Dermis blood vessel endothelial cell (primary cell): ENCODE measurements at regions not wholly inside any gene's neighbourhood (a gene's known extent, or its start where the extent isn't known, plus 50 kb on each side); places are given as distances from the start of the nearest gene placed in this dataset.

Source experiments
- DNase-seq: peaks from one replicate; pipeline ENCODE4 v3.0.0; 2010

GRCh38 chr4:90007494-90008167 is 113.0 kb downstream of the MMRN1 start:
- DNase-seq, result no peak

DNA sequence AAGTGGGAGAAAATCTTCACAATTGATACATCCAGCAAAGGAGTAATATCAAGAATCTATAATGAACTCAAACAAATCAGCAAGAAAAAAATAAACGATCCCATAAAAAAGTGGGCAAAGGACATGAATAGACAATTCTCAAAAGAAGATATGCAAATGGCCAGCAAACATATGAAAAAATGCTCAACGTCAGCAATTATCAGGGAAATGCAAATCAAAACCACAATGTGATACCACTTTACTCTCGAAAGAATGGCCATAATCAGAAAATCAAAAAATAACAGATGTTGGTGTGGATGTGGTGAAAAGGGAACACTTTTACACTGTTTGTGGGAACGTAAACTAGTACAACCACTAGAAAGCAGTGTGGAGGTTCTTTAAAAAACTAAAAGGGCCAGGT is 114.3 kb upstream of the CCSER1 start:
- DNase-seq, result no peak

DNA sequence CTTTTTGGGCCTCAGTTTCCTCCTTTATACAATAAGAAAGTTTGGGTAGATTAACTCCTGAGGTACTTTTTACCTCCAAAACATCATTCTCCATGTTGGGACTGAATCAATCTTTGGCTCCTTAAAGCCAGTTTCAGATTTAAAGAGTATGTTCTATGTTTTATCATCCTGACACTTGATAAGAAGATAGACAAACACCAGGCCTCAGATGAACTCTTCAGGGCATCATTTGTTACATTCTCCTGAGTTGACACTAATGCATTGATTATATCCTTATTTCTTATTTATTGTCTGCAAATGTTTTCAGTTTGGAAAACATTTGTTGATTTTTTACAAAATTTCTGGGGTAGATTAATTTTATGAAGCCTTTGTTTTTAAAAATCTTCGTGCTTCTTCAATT is 102.7 kb upstream of the CCSER1 start:
- no peak for DNase-seq

DNA sequence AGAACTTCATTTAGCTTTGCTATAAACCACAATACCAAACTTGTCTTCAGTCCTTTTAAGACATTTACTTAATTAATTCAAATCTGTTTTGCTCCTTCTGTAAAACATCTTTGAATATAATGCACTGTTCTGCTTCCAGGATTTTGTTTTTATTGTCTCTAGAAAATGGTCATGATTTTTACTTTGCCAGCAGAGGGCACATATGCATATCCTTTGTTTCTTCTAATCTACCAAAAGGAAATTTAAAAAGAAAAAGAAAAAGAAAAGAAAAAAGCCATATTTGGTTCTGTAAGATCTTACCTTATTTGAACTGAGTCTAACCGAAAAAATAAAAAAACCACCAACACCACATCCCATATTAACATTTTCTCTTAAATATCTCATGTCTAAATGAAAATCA is 101.9 kb upstream of the CCSER1 start:
- peak; percentile 50 for DNase-seq

DNA sequence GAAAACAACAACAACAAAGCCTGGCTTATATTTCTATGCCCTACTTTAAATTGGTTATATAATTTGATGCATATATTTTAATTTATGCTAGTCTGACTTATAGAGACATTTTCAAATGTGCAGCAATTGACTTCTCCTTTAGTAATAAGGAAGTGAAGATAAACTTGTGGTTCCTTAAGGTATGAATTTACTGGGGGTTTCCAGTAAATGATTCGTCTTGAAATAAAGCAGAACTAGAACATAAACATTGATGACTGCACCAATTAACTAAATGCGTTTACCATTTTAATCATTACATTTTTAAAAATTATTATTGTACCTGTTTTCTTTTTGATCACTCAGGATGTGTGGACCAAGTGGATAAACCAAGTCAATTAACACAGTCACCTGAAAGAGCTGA is 99.6 kb upstream of the CCSER1 start:
- no peak for DNase-seq

- DNase-seq, result no peak
Measured at GRCh38 chr4:90028460-90028859, 98.7 kb upstream of the CCSER1 start.

- DNase-seq, result no peak
Measured at GRCh38 chr4:90030202-90030601, 97.0 kb upstream of the CCSER1 start.

- DNase-seq, result peak; percentile 10
Measured at GRCh38 chr4:90030953-90031352, 96.2 kb upstream of the CCSER1 start.

DNA sequence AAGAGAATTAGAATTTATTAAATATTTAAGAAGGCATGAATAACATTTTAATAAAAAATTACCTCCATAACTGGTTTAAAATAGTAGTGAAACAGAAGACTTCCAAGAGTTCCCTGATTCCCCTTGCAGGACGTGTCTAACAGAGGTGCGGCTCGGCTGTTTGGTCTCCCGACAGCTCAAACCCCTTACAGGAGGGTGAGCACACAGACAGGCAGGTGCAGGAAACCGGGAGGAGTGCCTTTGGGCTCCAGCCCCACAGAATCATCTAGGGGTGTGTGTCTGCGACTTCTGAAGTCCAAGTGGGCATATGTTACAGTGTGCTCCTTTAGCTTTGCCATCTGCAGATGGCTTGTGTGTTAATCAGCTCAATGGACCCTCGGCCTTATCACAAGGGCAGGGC is 88.1 kb upstream of the CCSER1 start:
- no peak for DNase-seq

- no peak for DNase-seq
Measured at GRCh38 chr4:90051999-90052398, 75.2 kb upstream of the CCSER1 start.

DNA sequence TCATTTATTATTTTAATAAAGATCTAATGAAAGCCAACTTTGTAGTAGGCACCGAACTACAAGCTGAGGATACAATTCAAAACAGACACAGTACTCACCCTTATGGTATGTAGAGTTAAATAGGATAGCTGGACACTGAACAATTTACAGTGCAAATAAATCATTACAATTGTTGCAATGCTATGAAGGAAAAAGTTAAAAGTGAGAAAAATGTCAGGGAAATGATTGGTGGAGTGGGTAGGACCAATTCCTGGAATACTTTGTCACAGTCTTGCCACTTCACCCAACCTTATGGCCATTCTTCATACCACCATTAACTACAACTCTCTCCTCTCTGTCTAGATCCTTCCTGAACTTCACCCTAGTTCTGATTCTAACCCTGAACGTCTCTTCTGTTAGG is 70.1 kb upstream of the CCSER1 start:
- no peak for DNase-seq

- DNase-seq, result no peak
Measured at GRCh38 chr4:90060039-90060438, 67.2 kb upstream of the CCSER1 start.

DNA sequence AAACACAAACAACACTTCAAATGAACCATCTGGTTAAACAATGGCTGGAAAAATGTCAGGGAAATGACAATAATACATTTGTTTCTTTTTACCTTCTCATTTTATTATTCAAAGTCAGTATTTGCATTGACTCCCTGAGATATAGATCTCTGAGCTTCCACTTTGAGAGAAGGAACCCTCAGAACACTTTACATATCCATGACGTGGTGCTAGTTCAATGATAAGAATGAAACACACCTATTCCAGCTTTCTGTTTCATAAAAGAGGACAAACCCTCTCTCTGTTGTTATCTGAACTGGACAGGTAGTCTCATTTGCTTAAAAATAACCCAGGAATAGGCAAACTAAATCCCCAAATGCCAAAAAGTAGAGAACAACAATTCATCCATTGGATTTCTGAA is 65.3 kb upstream of the CCSER1 start:
- no peak for DNase-seq

DNA sequence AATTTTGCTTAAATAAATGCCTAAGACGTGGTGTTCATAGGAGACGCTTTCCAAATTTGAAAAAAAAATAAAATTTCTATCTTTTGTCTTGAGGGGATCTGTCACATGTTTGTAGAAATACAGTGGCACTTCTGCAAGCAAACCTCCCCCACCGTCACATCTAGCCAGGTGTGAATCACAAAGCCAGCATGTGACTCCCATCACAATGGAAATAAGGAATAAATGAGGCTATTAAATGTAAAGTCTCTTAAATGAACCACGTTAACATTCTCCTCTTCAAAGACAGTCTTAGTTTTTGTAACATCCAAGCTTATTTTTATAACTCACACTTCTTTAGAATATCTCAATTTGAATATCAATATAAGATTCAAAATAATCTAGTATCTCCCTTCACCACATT is 63.0 kb upstream of the CCSER1 start:
- no peak for DNase-seq

GRCh38 chr4:90069151-90069550 is 58.0 kb upstream of the CCSER1 start:
- DNase-seq, result no peak

DNA sequence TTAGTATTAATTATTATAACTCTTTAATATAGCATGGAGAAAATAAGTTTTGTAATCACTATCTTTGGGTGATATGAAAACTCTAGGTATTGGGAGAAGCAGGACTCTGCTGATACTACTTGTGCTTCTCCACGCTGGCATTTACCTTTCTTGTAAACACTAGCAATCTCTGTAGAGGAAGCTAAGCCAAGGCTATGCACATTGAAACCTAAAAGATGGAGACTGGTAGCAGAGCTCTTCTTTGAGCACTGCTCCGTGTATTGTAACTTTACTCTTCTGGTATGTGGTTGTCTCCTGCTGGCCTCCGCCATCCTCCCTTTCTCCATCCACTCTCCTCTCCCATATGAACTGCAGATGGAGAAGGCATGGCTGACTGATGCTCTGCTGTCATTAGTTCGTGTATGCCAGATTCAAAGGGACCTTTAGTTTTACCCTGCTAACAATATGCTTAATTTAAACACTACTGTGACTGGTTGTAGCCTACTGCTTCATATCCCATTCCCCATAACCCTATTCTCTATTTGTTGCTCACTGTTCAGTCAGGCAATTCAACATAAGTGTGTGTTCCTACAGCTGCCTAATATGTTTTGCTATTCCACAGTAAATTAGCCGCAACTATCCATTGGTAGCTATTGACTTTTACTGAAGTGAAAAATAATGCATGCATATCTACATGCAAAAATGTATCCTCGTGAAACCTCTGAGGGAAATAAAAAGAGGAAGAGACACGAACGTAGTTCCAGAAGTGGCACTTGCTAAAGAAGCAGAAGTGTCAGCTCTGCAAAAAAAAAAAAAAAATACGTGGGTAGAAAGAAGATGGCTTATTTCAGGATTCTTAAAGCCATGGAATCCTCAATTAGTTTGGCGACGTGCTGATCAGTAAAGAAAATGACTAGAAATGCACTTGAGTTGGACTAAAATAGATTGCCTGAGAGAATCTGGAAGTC is 55.6 kb upstream of the CCSER1 start:
- no peak for DNase-seq

- DNase-seq, result no peak
Measured at GRCh38 chr4:90074322-90074886, 52.8 kb upstream of the CCSER1 start.
